Type B pancreatic cell (in vitro differentiated cells): ENCODE measurements at regions not wholly inside any gene's neighbourhood (a gene's known extent, or its start where the extent isn't known, plus 50 kb on each side); places are given as distances from the start of the nearest gene placed in this dataset.

Experiments used
- DNase-seq: peaks from one replicate; pipeline ENCODE4 v3.0.0; 2021; ENCODE audit warnings: mixed read lengths; ENCODE audit not compliant: unreplicated experiment; ENCODE audit errors: extremely low spot score
- H3K27ac Mint-ChIP-seq: 2 replicates; pipeline ENCODE4 v1.8.0; 2021; ENCODE audit warnings: mild to moderate bottlenecking, mixed read lengths
- H3K27me3 Mint-ChIP-seq: 2 replicates; pipeline ENCODE4 v1.8.0; 2021; ENCODE audit warnings: mixed read lengths
- H3K36me3 Mint-ChIP-seq: 2 replicates; pipeline ENCODE4 v1.8.0; 2021; ENCODE audit warnings: mixed read lengths
- H3K4me1 Mint-ChIP-seq: one replicate; pipeline ENCODE4 v1.8.0; 2021; ENCODE audit warnings: mixed read lengths; ENCODE audit not compliant: unreplicated experiment
- H3K4me3 Mint-ChIP-seq: 2 replicates; pipeline ENCODE4 v1.8.0; 2021; ENCODE audit warnings: mild to moderate bottlenecking, mixed read lengths
- H3K9me3 Mint-ChIP-seq: 2 replicates; pipeline ENCODE4 v1.8.0; 2021; ENCODE audit warnings: mixed read lengths
- TF ChIP-seq, protein P1 (sequence below): fragments of 200-600 bp; sonication (generic); conservative IDR thresholded peaks from 2 replicates; pipeline ENCODE4 v1.5.0; 2021; ENCODE audit warnings: antibody characterized with exemption, mild to moderate bottlenecking

DNA sequence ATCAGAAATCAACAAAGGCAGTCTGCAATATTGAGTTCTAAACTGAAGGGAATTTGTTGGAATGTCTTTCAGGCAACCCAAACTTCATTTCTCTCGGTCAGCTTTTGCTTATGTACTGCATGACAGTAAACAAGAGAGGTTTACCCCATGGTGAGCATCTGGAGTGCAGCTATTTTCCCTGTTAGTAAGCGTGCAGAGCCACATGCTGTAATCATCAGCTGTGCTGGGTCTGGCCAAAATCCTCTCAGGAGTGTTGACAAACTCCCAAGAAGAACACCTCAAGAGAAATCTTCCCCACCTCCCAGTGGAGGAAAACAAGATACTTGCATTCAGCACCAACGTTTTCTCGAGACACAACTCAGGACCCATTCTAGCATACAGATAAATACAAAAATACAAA is 83.6 kb upstream of the ADAMTSL1 start:
- H3K4me1 Mint-ChIP-seq = peaks cover 8% of the 10 kb centered on the region
- no peak for DNase-seq
- H3K27me3 Mint-ChIP-seq = no peaks in the 10 kb centered on the region
- TF ChIP-seq, protein P1, sequence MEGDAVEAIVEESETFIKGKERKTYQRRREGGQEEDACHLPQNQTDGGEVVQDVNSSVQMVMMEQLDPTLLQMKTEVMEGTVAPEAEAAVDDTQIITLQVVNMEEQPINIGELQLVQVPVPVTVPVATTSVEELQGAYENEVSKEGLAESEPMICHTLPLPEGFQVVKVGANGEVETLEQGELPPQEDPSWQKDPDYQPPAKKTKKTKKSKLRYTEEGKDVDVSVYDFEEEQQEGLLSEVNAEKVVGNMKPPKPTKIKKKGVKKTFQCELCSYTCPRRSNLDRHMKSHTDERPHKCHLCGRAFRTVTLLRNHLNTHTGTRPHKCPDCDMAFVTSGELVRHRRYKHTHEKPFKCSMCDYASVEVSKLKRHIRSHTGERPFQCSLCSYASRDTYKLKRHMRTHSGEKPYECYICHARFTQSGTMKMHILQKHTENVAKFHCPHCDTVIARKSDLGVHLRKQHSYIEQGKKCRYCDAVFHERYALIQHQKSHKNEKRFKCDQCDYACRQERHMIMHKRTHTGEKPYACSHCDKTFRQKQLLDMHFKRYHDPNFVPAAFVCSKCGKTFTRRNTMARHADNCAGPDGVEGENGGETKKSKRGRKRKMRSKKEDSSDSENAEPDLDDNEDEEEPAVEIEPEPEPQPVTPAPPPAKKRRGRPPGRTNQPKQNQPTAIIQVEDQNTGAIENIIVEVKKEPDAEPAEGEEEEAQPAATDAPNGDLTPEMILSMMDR = no peak
- H3K36me3 Mint-ChIP-seq = no peaks in the 10 kb centered on the region
- no peak overlapping the region for H3K4me3 Mint-ChIP-seq
- no peaks in the 10 kb centered on the region for H3K9me3 Mint-ChIP-seq
- no peak overlapping the region for H3K27ac Mint-ChIP-seq

DNA sequence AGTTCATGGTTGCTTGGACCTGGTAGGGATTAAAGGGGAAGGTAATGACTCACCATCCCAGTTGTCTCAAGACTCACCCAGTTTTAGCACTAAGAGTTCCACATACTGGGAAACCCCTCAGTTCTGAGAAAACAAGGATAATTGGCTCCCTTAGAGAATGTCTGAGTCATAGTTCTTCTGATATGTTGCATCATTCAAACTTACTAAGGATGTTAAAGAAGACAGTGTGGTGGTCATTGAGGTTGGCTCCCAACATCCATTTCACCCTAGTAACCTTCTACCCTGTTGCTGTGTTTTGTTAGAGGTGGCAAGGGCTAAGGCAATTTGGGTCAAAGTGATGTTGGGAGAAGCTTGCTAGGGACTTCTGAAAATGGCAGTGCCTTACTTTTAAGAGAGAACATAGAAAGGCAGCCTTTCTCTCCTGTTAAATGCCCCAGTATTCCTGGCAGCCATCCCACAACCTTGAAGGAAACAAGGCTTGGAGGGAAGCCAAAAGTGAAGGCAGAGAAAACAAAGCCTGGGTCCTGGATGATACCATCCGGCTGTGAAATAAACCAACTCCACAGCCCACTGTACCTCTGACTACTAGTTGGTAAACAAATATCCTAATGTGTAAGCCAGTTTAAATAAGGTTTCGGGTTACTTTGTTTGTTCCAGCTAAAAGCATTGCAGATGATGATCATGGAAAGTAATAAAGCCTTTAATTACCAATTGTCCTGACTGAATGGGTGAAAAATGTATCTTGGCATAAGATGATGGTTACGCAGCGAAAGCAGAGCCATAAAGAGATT is 80.4 kb upstream of the ADAMTSL1 start:
- no peak for DNase-seq
- Mint-ChIP-seq H3K27ac (peak overlapping the region; percentile 38), H3K4me3 (peak overlapping the region; percentile 5), H3K4me1 (peaks cover 8% of the 10 kb centered on the region), H3K9me3 (no peaks in the 10 kb centered on the region), H3K36me3 (no peaks in the 10 kb centered on the region), H3K27me3 (no peaks in the 10 kb centered on the region)
- TF ChIP-seq, protein P1 = no peak

DNA sequence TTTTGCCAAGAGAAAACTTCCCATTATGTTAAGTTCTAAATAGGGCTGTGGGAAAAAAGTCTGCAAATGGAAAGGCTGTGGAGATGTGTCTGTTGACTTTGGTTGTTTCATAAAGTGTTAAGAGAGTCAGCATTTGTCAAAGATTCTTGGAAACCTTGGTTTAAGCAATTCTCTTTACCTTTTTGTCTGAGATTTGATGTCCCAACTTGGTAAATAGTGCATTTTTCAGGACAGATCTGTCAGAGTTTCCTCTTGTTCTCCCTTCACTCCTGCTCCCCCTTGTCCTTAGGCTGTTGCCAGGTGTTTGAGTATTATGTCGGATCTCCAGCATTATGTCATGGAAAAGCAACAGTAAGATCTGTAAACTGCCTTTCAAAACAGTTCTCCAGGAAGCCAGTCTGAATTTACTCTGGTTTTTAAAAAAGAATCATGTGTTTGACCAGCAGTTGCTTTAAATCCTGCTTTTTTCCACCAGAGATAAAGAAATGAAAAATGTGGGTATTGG is 79.1 kb upstream of the ADAMTSL1 start:
- no peak for DNase-seq
- H3K36me3 Mint-ChIP-seq = no peaks in the 10 kb centered on the region
- no peak overlapping the region for H3K4me3 Mint-ChIP-seq
- no peaks in the 10 kb centered on the region for H3K27me3 Mint-ChIP-seq
- H3K27ac Mint-ChIP-seq = no peak overlapping the region
- peaks cover 8% of the 10 kb centered on the region for H3K4me1 Mint-ChIP-seq
- TF ChIP-seq, protein P1 = no peak
- H3K9me3 Mint-ChIP-seq = no peaks in the 10 kb centered on the region

DNA sequence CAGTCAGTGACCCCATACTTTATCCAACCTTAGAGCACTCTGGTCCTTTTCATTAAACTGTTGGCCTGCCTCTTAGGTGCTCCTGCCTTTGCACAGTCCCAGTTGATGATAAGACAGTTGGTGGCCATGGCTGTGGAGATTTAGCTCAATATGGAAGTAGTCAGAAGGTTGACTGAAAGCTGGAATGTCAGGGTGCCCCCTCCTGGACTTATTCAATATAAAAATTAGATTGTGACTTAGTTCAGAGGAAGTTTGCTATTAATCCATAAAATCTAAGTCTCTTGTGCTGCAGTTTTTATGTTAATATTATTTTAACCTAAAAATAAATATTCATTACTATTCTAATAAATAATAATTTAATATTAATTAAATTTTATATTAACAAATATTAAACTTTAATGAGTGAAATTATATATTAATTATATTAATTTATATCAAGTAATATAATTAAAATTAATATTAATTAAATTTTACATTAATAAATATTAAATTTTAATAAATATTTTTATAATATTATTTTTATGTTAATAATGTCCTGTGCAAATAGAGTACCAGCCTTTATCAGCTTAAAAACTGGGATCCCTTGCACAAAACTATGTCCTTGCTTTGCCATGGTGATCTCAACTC is 77.7 kb upstream of the ADAMTSL1 start:
- no peaks in the 10 kb centered on the region for H3K9me3 Mint-ChIP-seq
- peaks cover 8% of the 10 kb centered on the region for H3K4me1 Mint-ChIP-seq
- H3K36me3 Mint-ChIP-seq = no peaks in the 10 kb centered on the region
- H3K27ac Mint-ChIP-seq = no peak overlapping the region
- no peak overlapping the region for H3K4me3 Mint-ChIP-seq
- DNase-seq = no peak
- H3K27me3 Mint-ChIP-seq = no peaks in the 10 kb centered on the region
- TF ChIP-seq, protein P1 = peak; percentile 51

DNA sequence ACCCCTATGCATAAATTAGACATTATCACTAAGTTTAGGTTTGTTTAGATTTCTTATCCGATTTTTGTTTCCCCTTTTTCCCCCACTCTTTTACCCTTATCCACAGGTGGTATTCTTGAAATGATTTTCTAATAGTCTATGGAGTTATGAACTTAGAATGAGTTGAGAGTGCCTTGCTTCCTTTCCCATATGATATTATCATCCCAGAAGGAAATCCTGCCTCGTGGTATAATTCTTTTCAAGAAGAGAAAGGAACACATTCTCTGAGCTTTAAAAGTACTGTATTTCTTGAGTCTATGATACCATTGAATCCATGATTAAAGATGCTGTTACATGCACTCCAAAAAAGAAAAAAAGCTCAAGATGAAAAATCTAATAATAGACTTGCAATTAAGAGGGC is 76.9 kb upstream of the ADAMTSL1 start:
- no peak overlapping the region for H3K4me3 Mint-ChIP-seq
- H3K27ac Mint-ChIP-seq = no peak overlapping the region
- TF ChIP-seq, protein P1 = no peak
- no peak for DNase-seq
- peaks cover 8% of the 10 kb centered on the region for H3K4me1 Mint-ChIP-seq
- H3K9me3 Mint-ChIP-seq = no peaks in the 10 kb centered on the region
- H3K36me3 Mint-ChIP-seq = no peaks in the 10 kb centered on the region
- no peaks in the 10 kb centered on the region for H3K27me3 Mint-ChIP-seq
